Mammary epithelial cell (primary cell): ENCODE measurements at regions not wholly inside any gene's neighbourhood (a gene's known extent, or its start where the extent isn't known, plus 50 kb on each side); places are given as distances from the start of the nearest gene placed in this dataset.

ENCODE experiments used
- EZH2 ChIP-seq: IDR thresholded peaks from 2 replicates; pipeline ENCODE4 v1.6.1; 2012; ENCODE audit warnings: low read length, inconsistent platforms, borderline replicate concordance
- TF ChIP-seq, protein P1 (sequence below), 2 donors: IDR thresholded peaks in 1 of 2; conservative IDR thresholded peaks in 1 of 2; 2 replicates each; pipeline ENCODE4 v1.5.1; 2011 to 2012; ENCODE audit warnings: inconsistent platforms in 2 of 2, low read length in 2 of 2, mild to moderate bottlenecking in 2 of 2, control low read depth in 1 of 2, low read depth in 1 of 2; ENCODE audit not compliant: insufficient read depth in 1 of 2; ENCODE audit errors: extremely low read depth in 1 of 2

DNA sequence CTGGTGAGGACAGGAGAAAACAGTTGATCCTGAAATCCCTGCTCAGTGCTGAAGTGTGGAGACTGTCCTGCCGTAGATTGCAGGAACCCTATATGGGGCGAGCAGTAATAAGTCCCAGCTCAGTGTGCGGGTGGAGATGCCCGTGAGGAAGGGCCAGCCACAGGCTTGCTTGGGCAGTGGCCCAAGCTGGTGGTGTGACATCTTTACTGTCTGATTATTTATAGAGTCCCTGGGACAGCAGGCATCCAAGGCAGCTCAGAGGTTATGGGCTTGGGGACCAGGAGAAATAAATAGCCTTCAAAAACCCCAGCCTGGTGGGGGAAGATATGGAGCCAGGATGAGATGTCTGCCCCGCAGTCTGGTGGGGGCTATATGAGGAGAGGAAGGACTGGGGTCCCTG lies 170.7 kb upstream of the POU3F1 start:
- TF ChIP-seq, protein P1, sequence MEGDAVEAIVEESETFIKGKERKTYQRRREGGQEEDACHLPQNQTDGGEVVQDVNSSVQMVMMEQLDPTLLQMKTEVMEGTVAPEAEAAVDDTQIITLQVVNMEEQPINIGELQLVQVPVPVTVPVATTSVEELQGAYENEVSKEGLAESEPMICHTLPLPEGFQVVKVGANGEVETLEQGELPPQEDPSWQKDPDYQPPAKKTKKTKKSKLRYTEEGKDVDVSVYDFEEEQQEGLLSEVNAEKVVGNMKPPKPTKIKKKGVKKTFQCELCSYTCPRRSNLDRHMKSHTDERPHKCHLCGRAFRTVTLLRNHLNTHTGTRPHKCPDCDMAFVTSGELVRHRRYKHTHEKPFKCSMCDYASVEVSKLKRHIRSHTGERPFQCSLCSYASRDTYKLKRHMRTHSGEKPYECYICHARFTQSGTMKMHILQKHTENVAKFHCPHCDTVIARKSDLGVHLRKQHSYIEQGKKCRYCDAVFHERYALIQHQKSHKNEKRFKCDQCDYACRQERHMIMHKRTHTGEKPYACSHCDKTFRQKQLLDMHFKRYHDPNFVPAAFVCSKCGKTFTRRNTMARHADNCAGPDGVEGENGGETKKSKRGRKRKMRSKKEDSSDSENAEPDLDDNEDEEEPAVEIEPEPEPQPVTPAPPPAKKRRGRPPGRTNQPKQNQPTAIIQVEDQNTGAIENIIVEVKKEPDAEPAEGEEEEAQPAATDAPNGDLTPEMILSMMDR (conservative IDR thresholded peaks at IDR 0.05 in 1 of 2, IDR thresholded peaks at IDR 0.05 in 1 of 2; ENCODE audit: extremely low read depth in 1 of 2, insufficient read depth in 1 of 2, low read depth in 1 of 2, low read length in 2 of 2): no peak
- TF ChIP-seq EZH2: no peak
